ENCODE measurements at regions not wholly inside any gene's neighbourhood (a gene's known extent, or its start where the extent isn't known, plus 50 kb on each side); places are given as distances from the start of the nearest gene placed in this dataset.

- TF ChIP-seq POLR2A (IDR thresholded peaks at IDR 0.05; ENCODE audit: low read depth, low read length) (no peak), CTCF (conservative IDR thresholded peaks at IDR 0.05; ENCODE audit: low read depth, low read length) (no peak), CEBPB (IDR thresholded peaks at IDR 0.05; ENCODE audit: low read depth, low read length) (no peak), SMC3 (IDR thresholded peaks at IDR 0.05; ENCODE audit: low read depth, low read length) (no peak), MAFK (IDR thresholded peaks at IDR 0.05; ENCODE audit: low read depth, low read length) (no peak), RAD21 (IDR thresholded peaks at IDR 0.05; ENCODE audit: low read length) (no peak), USF2 (IDR thresholded peaks at IDR 0.05; ENCODE audit: low read depth, low read length) (no peak), BHLHE40 (IDR thresholded peaks at IDR 0.05; ENCODE audit: low read depth, low read length) (no peak), RCOR1 (IDR thresholded peaks at IDR 0.05; ENCODE audit: insufficient replicate concordance, low read length) (no peak), RFX5 (IDR thresholded peaks at IDR 0.05; ENCODE audit: low read depth, low read length) (no peak), MXI1 (IDR thresholded peaks at IDR 0.05; ENCODE audit: borderline replicate concordance, low read depth, low read length) (no peak)
Measured at GRCh38 chr7:18283045-18283444, 212.5 kb upstream of the HDAC9 start.

Data from IMR-90 (cell line).